Body of pancreas (tissue), 4 donors: ENCODE measurements at regions not wholly inside any gene's neighbourhood (a gene's known extent, or its start where the extent isn't known, plus 50 kb on each side); places are given as distances from the start of the nearest gene placed in this dataset.

Experiments
- ATAC-seq: fragments of 150-250 bp; one replicate; pipeline ENCODE4 v1.9.1; 2016
- DNase-seq, 4 donors: peaks; one replicate each; pipeline ENCODE4 v3.0.0-alpha.2; 2019
- H3K27ac ChIP-seq, 4 donors: fragments of 200-600 bp; sonication (generic); 1 replicate in 3 of 4; 2 replicates in 1 of 4; pipeline versions ENCODE4 v1.5.1 to v1.6.1; 2016 to 2019; ENCODE audit warnings: mild to moderate bottlenecking in 1 of 4, mixed read lengths in 1 of 4, moderate library complexity in 1 of 4
- H3K27me3 ChIP-seq, 2 donors: fragments of 200-600 bp; sonication (generic); one replicate each; pipeline ENCODE4 v1.6.0; 2016; ENCODE audit warnings: mild to moderate bottlenecking in 1 of 2
- H3K36me3 ChIP-seq, 2 donors: fragments of 200-600 bp; sonication (generic); replicated peaks in 1 of 2; 2 replicates each; pipeline ENCODE4 v1.5.1; 2016; ENCODE audit warnings: low read depth in 2 of 2; ENCODE audit not compliant: insufficient read depth in 1 of 2
- H3K4me1 ChIP-seq: fragments of 200-600 bp; sonication (generic); one replicate; pipeline ENCODE4 v1.6.0; 2016
- H3K4me3 ChIP-seq, 2 donors: fragments of 200-600 bp; sonication (generic); 1 replicate in 1 of 2; 2 replicates in 1 of 2; pipeline ENCODE4 v1.5.1; 2016 to 2019
- H3K9me3 ChIP-seq, 3 donors: fragments of 200-600 bp; sonication (generic); 1 replicate in 2 of 3; 2 replicates in 1 of 3; pipeline ENCODE4 v1.5.1; 2016
- CTCF ChIP-seq, 7 experiments: fragments of 450-650 bp in 4 of 7; fragments of 200-600 bp in 3 of 7; sonication (generic) in 3 of 7; IDR thresholded peaks; one replicate each; pipeline ENCODE4 v1.5.1; 2016 to 2019; ENCODE audit warnings: antibody characterized with exemption in 7 of 7
- POLR2A ChIP-seq, 3 donors: fragments of 450-650 bp; IDR thresholded peaks; one replicate each; pipeline ENCODE4 v1.6.1; 2016; ENCODE audit warnings: antibody characterized with exemption in 3 of 3, mild to moderate bottlenecking in 2 of 3
- WGBS, 2 donors: methylation state at CpG; one replicate each; pipeline ENCODE4 v1.1.5; 2017; 5-methylcytosine and 5-hydroxymethylcytosine counted together
- intact Hi-C: fragments of 100-400 bp; cut with DNase I; formaldehyde crosslinking; loops from one replicate; pipeline ENCODE4 v1.15.1; 2023

DNA sequence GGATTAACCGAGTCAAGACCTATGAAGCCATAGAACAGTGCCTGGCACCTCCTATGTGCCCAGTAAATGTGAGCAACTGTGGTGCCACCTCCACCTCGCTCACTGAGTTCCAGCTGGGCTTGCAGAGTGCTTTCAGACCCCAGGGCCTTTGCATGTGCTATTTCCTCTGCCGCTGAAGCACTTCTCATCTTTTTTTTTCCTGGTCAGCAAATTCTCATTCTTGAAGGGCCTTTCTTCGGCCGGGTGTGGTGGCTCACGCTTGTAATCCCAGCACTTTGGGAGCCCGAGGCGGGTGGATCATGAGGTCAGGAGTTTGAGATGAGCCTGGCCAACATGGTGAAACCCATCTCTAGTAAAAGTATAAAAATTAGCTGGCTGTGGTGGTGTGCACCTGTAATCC, 76.5 kb downstream of the MSX1 start:
- DNase-seq (no peak), ATAC-seq (no peak)
- WGBS, 2 donors: 78 to 93% methylated on average over 6 to 8 of the region's 8 CpGs
- no peaks in the 10 kb centered on the region for H3K36me3 ChIP-seq
- no peak for TF ChIP-seq CTCF (IDR thresholded peaks at IDR 0.05)
- TF ChIP-seq POLR2A (IDR thresholded peaks at IDR 0.05): no peak
- H3K4me3 ChIP-seq: no peak overlapping the region
- no peaks in the 10 kb centered on the region for H3K9me3 ChIP-seq
- H3K4me1 ChIP-seq: no peaks in the 10 kb centered on the region
- no peaks in the 10 kb centered on the region for H3K27me3 ChIP-seq
- no peak overlapping the region for H3K27ac ChIP-seq
- intact Hi-C loops: no loop called here

GRCh38 chr4:4937926-4938325, 78.5 kb downstream of the MSX1 start:
- no peak for ATAC-seq

DNA sequence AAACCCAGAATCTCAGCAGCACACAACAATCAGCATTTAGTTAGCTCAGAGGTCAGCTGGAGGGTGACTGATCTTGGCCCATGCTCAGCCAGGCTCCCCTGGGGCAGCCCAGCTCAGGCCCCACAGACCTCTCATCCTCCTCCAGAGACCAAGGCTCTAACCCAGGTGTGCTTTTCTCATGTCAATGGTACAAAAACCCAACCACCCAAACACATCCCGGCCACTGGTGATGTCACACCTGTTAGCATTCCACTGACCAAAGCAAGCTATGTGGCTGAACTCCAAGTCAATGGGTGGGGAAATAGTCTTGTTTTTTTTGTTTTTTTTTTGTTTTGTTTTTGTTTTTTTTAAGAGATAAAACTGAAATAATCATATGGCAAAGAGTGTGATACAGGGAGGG, 77.5 kb downstream of the CYTL1 start:
- Histone ChIP-seq H3K4me1 (no peaks in the 10 kb centered on the region), H3K4me3 (no peak overlapping the region), H3K27ac (no peak overlapping the region), H3K36me3 (no peaks in the 10 kb centered on the region), H3K27me3 (no peaks in the 10 kb centered on the region), H3K9me3 (no peaks in the 10 kb centered on the region)
- 25 to 52% methylated on average over 1 of the region's 1 CpG for WGBS, 2 donors
- TF ChIP-seq POLR2A (IDR thresholded peaks at IDR 0.05) (no peak), CTCF (IDR thresholded peaks at IDR 0.05) (no peak)
- no peak for DNase-seq
- intact Hi-C loops: no loop called here
- ATAC-seq: no peak

More at GRCh38 chr4:4937926-4938325, 78.5 kb downstream of the MSX1 start:
- H3K27me3 ChIP-seq: no peaks in the 10 kb centered on the region
- intact Hi-C loops: no loop called here
- H3K4me3 ChIP-seq: no peak overlapping the region
- H3K36me3 ChIP-seq: no peaks in the 10 kb centered on the region
- no peak for DNase-seq
- no peak overlapping the region for H3K27ac ChIP-seq
- TF ChIP-seq CTCF (IDR thresholded peaks at IDR 0.05) (no peak), POLR2A (IDR thresholded peaks at IDR 0.05) (no peak)
- no peaks in the 10 kb centered on the region for H3K4me1 ChIP-seq
- WGBS, 2 donors: 70 to 73% methylated on average over 6 of the region's 6 CpGs
- H3K9me3 ChIP-seq: no peaks in the 10 kb centered on the region

GRCh38 chr4:4942658-4943057, 76.6 kb downstream of the CYTL1 start:
- no peak overlapping the region for H3K27ac ChIP-seq
- no peaks in the 10 kb centered on the region for H3K36me3 ChIP-seq
- ATAC-seq: no peak
- intact Hi-C loops: no loop called here
- no peak overlapping the region for H3K4me3 ChIP-seq
- WGBS, 2 donors: 47 to 57% methylated on average over 3 of the region's 3 CpGs
- no peaks in the 10 kb centered on the region for H3K9me3 ChIP-seq
- no peaks in the 10 kb centered on the region for H3K4me1 ChIP-seq
- no peak for DNase-seq
- TF ChIP-seq POLR2A (IDR thresholded peaks at IDR 0.05): no peak
- no peak for TF ChIP-seq CTCF (IDR thresholded peaks at IDR 0.05)
- no peaks in the 10 kb centered on the region for H3K27me3 ChIP-seq

DNA sequence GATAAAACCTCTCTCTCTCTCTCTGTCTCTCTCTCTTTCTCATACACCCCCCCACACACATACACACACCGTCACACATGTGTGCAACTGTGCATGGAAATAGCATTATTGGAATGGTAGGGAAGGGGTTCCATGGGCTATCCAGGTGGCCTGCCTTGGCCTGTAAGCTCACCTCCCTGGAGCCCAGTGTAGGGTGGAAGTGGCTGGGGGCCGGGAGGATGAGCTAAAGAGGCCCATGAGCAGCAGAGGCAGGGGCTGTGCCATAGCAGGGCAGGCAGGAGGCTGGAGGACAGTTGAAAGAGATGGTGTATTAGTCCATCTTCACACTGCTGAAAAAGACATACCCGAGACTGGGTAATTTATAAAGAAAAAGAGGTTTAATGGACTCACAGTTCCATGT, 74.2 kb downstream of the CYTL1 start:
- no peak overlapping the region for H3K4me3 ChIP-seq
- DNase-seq (no peak), ATAC-seq (no peak)
- intact Hi-C loops: no loop called here
- 44 to 50% methylated on average over 3 of the region's 3 CpGs for WGBS, 2 donors
- no peaks in the 10 kb centered on the region for H3K27me3 ChIP-seq
- no peaks in the 10 kb centered on the region for H3K9me3 ChIP-seq
- no peak for TF ChIP-seq POLR2A (IDR thresholded peaks at IDR 0.05)
- TF ChIP-seq CTCF (IDR thresholded peaks at IDR 0.05): no peak
- H3K4me1 ChIP-seq: no peaks in the 10 kb centered on the region
- H3K27ac ChIP-seq: no peak overlapping the region
- H3K36me3 ChIP-seq: no peaks in the 10 kb centered on the region
